ENCODE measurements at regions not wholly inside any gene's neighbourhood (a gene's known extent, or its start where the extent isn't known, plus 50 kb on each side); places are given as distances from the start of the nearest gene placed in this dataset.

DNA sequence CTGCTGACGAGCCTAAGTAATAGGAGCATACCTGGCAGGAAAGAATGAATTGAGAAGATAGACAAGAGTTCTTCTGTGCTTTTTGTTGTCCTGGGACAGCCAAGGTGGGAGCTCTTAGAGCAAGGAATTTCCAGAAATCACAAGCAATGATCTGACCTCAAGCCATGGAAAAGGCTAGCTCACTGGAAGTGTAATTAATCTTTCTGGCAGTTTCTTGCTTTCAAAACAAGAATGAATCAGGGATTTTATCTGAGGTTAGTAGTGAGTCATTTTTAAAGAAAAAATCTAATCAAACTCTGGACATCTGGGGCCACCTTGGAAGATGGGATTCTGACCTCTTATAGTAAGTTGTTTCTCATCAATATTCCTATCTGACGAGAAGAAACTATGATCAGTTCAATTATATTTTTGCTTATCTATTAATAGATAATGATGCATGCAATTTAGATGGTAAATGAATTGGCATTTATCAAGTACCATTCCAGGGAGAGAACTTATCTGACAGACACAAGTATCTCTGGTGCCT lies 98.0 kb downstream of the ADCYAP1 start:
- intact Hi-C loops (cut with DNase I), result no loop called here

DNA sequence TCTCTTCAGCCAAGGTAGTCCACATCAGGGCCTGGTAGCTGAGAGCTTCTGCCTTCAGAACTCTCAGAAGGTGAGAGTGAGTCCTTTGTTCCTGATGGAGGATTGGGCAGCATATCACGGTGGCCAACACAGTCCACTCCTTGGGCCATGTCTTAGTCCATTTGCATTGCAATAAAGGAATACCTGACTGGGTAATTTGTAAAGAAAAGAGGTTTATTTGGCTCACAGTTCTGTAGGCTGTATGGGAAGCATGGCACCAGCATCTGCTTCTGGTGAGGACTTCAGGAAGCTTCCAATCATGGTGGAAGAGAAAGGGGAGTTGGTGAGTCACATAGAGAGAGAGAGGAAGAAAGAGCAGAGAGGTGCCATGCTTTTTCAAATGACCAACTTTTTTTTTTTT lies 98.8 kb downstream of the ADCYAP1 start:
- TF ChIP-seq, protein P1, sequence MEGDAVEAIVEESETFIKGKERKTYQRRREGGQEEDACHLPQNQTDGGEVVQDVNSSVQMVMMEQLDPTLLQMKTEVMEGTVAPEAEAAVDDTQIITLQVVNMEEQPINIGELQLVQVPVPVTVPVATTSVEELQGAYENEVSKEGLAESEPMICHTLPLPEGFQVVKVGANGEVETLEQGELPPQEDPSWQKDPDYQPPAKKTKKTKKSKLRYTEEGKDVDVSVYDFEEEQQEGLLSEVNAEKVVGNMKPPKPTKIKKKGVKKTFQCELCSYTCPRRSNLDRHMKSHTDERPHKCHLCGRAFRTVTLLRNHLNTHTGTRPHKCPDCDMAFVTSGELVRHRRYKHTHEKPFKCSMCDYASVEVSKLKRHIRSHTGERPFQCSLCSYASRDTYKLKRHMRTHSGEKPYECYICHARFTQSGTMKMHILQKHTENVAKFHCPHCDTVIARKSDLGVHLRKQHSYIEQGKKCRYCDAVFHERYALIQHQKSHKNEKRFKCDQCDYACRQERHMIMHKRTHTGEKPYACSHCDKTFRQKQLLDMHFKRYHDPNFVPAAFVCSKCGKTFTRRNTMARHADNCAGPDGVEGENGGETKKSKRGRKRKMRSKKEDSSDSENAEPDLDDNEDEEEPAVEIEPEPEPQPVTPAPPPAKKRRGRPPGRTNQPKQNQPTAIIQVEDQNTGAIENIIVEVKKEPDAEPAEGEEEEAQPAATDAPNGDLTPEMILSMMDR (IDR thresholded peaks at IDR 0.05), result no peak
- Histone ChIP-seq H3K4me3 (no peak overlapping the region), H3K27ac (no peak overlapping the region), H3K27me3 (ENCODE audit: insufficient read depth in 3 of 3, low read length in 2 of 3) (no peaks in the 10 kb centered on the region), H3K36me3 (ENCODE audit: insufficient read depth in 1 of 2, low read depth in 1 of 2) (no peaks in the 10 kb centered on the region), H3K9me3 (no peaks in the 10 kb centered on the region), H3K4me1 (no peaks in the 10 kb centered on the region)
- intact Hi-C loops (cut with DNase I), result no loop called here
- no peak for DNase-seq
- no peak for ATAC-seq
- WGBS, 3 donors, result 71 to 87% (median 76%) methylated on average over 1 of the region's 1 CpG

More for the DNA sequence above, 98.0 kb downstream of the ADCYAP1 start:
- no peak overlapping the region for H3K27ac ChIP-seq
- no peak overlapping the region for H3K4me3 ChIP-seq
- no peaks in the 10 kb centered on the region for H3K36me3 ChIP-seq (ENCODE audit: insufficient read depth in 1 of 2, low read depth in 1 of 2)
- DNase-seq, result no peak
- H3K4me1 ChIP-seq, result no peaks in the 10 kb centered on the region
- no peak for ATAC-seq
- TF ChIP-seq, protein P1 (IDR thresholded peaks at IDR 0.05), result no peak
- WGBS, 3 donors, result 53 to 69% (median 54%) methylated on average over 2 of the region's 2 CpGs
- no peaks in the 10 kb centered on the region for H3K9me3 ChIP-seq
- no peaks in the 10 kb centered on the region for H3K27me3 ChIP-seq (ENCODE audit: insufficient read depth in 3 of 3, low read length in 2 of 3)

DNA sequence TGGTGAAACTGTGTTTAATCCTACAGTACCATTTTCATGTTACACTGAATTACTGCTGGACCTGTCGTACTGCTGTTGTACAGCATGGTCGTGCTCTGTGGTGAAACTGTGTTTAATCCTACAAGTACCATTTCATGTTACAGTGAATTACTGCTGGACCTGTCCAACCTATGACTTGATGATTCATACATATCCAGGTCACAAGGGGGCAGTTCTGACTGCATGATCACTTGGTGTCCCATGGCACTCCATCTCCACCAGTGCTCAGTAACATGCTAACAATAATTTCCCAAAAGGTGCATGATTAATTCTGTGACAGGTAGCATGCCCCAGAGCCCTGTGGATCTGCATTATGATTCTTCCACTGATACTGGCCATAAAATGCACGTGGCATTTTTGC lies 101.6 kb downstream of the ADCYAP1 start:
- Histone ChIP-seq H3K27ac (no peak overlapping the region), H3K27me3 (ENCODE audit: insufficient read depth in 3 of 3, low read length in 2 of 3) (no peaks in the 10 kb centered on the region), H3K36me3 (ENCODE audit: insufficient read depth in 1 of 2, low read depth in 1 of 2) (no peaks in the 10 kb centered on the region), H3K9me3 (no peaks in the 10 kb centered on the region), H3K4me3 (no peak overlapping the region), H3K4me1 (no peaks in the 10 kb centered on the region)
- ATAC-seq, result no peak
- 53 to 58% (median 57%) methylated on average over 3 of the region's 3 CpGs for WGBS, 3 donors
- TF ChIP-seq, protein P1 (IDR thresholded peaks at IDR 0.05), result no peak
- intact Hi-C loops (cut with DNase I), result no loop called here
- no peak for DNase-seq

DNA sequence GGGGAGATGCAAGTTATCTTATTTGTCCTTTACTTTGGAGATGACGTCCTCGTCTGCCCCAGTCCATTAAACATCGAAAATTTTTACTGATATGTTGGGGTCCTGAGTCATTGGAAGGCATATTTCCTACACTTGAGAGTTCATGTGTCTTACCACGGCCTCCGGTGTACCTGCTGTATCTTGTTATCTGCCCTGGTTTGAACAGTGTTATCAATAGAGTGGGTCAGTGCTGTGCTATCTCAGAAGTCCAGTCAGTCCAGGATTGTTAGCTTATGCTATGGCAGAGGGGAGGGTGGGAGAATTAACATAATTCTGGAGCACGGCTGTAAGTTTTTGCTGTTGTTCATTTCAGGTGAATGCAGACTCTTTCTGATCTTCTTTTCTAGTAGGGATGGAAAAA lies 102.3 kb downstream of the ADCYAP1 start:
- 77 to 90% (median 88%) methylated on average over 6 of the region's 6 CpGs for WGBS, 3 donors
- Histone ChIP-seq H3K27me3 (ENCODE audit: insufficient read depth in 3 of 3, low read length in 2 of 3) (no peaks in the 10 kb centered on the region), H3K4me3 (no peak overlapping the region), H3K4me1 (no peaks in the 10 kb centered on the region), H3K36me3 (ENCODE audit: insufficient read depth in 1 of 2, low read depth in 1 of 2) (no peaks in the 10 kb centered on the region), H3K27ac (no peak overlapping the region), H3K9me3 (no peaks in the 10 kb centered on the region)
- intact Hi-C loops (cut with DNase I), result no loop called here
- TF ChIP-seq, protein P1 (IDR thresholded peaks at IDR 0.05), result no peak
- ATAC-seq, result no peak
- DNase-seq, result no peak

DNA sequence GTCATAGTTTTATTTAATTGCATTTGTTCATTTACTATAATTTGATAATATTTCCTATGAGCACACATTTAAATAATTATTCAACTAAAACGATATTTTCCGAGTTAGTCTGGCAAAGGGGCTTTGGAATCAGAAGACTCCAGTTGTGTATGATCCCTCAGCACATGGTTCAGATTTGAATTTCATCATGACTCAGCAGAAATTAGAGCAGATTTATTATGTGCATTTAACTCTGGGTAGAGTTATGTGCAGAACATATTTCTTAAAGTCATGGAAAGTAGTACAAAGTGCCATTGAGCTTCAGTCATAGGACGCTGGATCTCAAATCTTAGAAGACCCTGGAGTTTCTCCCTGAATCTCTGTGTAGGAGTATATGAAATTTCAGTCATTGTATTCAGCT lies 106.7 kb downstream of the ADCYAP1 start:
- ATAC-seq (no peak), DNase-seq (no peak)
- Histone ChIP-seq H3K27me3 (ENCODE audit: insufficient read depth in 3 of 3, low read length in 2 of 3) (no peaks in the 10 kb centered on the region), H3K4me3 (no peak overlapping the region), H3K27ac (no peak overlapping the region), H3K36me3 (ENCODE audit: insufficient read depth in 1 of 2, low read depth in 1 of 2) (no peaks in the 10 kb centered on the region), H3K9me3 (no peaks in the 10 kb centered on the region), H3K4me1 (no peaks in the 10 kb centered on the region)
- TF ChIP-seq, protein P1 (IDR thresholded peaks at IDR 0.05), result no peak
- 64 to 72% (median 69%) methylated on average over 3 of the region's 3 CpGs for WGBS, 3 donors
- intact Hi-C loops (cut with DNase I), result no loop called here
